ENCODE measurements at regions not wholly inside any gene's neighbourhood (a gene's known extent, or its start where the extent isn't known, plus 50 kb on each side); places are given as distances from the start of the nearest gene placed in this dataset.

DNA sequence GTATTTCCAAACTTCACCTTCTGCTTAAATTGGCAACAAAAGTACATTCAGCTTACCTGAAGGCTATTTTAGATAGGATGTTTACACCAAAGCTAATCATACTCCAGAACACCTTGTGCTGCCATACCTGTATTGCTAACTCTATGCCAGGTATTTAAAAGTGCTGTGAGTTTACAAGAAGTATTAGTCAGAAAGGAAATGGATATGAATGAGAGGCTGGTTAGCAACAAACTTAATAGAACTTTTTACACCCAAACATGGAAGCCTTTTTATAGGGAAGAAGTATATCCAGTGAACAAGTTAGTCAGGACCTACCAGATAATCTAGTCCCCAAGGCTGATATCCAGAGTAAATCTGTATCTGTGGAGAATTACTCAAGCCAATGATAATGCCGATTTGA is 131.2 kb upstream of the SPRY1 start:
- H3K36me3 Mint-ChIP-seq, result peaks cover 31% of the 10 kb centered on the region
- H3K27ac Mint-ChIP-seq, result no peak overlapping the region
- H3K4me3 Mint-ChIP-seq, result no peak overlapping the region
- no peaks in the 10 kb centered on the region for H3K4me1 Mint-ChIP-seq
- H3K9me3 Mint-ChIP-seq, result peaks cover 5% of the 10 kb centered on the region
- H3K27me3 Mint-ChIP-seq, result no peaks in the 10 kb centered on the region

DNA sequence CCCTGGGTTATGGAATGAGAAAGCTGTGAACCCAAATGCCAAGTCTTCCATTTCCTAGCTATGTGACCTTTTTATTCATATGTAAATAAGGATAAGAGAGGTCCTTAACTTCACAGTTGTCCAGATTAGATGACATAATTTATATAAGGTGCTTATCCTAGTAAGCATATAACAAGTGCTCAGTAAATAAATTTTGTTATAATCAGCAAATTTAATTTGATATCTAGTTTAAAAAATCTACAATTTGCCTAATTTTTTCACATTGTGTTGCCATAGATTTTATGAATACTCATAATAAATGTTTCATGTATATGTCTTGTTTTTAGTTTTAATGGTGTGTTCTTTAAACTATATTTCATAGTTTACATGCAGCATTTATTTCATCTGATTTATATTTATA is 130.4 kb upstream of the SPRY1 start:
- Mint-ChIP-seq H3K27ac (no peak overlapping the region), H3K27me3 (no peaks in the 10 kb centered on the region), H3K4me1 (no peaks in the 10 kb centered on the region)

DNA sequence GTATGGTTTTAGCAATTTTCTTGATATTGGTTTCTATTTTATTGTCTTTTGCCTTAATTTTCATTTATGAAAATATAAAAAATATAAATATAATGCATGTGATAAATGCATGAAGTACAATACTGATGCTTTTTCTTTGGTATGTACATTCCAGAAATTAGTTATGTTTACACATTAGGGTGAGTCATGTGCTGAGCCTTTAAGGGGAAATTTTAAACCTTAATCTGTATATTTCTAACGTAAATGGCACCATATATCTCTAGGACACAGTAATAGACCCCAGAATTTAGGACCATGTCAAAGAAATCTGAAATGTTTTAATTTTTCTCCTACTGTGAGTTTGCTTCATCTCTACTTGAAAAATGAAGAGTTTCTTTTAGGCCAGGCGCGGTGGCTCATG is 117.8 kb upstream of the SPRY1 start:
- no peak overlapping the region for H3K27ac Mint-ChIP-seq
- no peak overlapping the region for H3K4me3 Mint-ChIP-seq
- H3K36me3 Mint-ChIP-seq, result peaks cover 28% of the 10 kb centered on the region
- peaks cover 7% of the 10 kb centered on the region for H3K9me3 Mint-ChIP-seq
- no peaks in the 10 kb centered on the region for H3K4me1 Mint-ChIP-seq
- H3K27me3 Mint-ChIP-seq, result no peaks in the 10 kb centered on the region

More for the DNA sequence above, 130.4 kb upstream of the SPRY1 start:
- Mint-ChIP-seq H3K36me3 (peaks cover 26% of the 10 kb centered on the region), H3K9me3 (peaks cover 5% of the 10 kb centered on the region), H3K4me3 (no peak overlapping the region)

DNA sequence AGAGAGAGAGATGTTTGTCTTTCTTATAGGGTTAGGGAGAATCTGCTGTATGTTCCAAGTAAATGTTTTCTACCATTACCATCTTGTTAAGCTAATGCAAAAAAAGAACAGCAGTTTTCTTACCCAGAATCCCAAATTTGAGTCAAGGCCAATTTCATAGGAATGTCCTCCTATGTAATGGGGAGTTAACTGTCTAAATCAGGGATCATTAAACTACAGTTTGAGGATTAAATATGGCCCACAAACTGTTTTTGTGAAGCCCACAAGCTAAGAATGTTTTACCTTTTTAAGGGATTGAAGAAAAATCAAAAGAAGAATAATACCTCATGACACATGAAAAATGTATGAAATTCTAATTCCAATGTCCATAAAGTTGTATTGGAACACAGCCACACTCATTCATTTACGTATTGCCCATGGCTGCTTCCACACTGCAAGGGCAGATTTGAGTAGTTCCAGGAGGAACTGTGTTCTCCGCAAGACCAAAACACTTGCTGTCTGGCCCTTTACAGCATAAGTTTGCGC is 113.2 kb upstream of the SPRY1 start:
- H3K9me3 Mint-ChIP-seq, result peaks cover 16% of the 10 kb centered on the region
- no peaks in the 10 kb centered on the region for H3K27me3 Mint-ChIP-seq
- no peak overlapping the region for H3K27ac Mint-ChIP-seq
- H3K36me3 Mint-ChIP-seq, result peaks cover 40% of the 10 kb centered on the region
- H3K4me1 Mint-ChIP-seq, result no peaks in the 10 kb centered on the region
- no peak overlapping the region for H3K4me3 Mint-ChIP-seq

DNA sequence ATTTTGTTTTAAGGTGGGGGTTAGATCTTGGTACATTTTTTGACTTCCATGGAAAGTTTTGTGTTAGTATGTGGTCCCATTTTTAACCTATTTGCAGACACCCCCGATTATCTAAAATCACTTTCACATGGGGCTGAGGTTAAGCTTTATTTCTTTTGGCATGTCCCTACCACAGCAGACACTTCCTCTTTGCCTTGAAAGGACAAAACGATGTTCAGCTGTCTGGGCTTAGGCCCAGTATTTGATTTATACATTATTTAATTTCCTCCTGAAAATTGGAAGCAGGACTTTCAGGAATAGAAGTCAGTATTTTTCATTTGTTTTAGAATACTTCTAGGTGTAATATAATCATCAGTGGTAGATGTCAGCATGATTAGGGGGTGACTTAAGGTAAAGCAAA is 112.4 kb upstream of the SPRY1 start:
- peaks cover 42% of the 10 kb centered on the region for H3K36me3 Mint-ChIP-seq
- no peaks in the 10 kb centered on the region for H3K4me1 Mint-ChIP-seq
- no peaks in the 10 kb centered on the region for H3K27me3 Mint-ChIP-seq
- H3K9me3 Mint-ChIP-seq, result peaks cover 18% of the 10 kb centered on the region
- no peak overlapping the region for H3K4me3 Mint-ChIP-seq
- H3K27ac Mint-ChIP-seq, result no peak overlapping the region

DNA sequence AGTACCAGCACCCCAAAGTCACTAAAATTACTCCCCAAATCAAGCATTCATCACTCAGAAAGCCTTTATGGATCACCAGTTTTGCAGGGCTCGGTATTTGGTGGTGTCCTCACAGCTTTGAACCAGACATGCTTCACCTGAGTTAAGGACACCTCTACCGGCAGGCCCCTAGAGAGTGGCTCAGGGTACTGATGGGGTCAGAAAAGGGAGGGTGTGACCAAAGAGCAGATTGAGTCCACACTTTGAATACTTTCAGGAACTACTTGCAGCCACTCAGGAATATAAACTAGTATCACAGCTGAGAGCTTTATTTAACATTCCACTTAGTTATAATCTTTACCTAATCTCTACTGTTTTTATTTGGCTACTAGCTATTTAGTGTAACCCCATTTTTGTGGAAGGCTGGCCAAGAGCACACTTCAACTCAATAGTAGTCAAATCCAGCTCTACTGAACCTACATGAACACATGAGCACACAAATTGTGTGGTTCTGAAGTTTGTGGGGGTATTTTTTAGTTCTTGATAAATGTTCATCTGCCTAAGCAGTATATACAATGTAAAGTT is 109.6 kb upstream of the SPRY1 start:
- no peak overlapping the region for H3K27ac Mint-ChIP-seq
- peaks cover 4% of the 10 kb centered on the region for H3K4me1 Mint-ChIP-seq
- no peak overlapping the region for H3K4me3 Mint-ChIP-seq
- peaks cover 60% of the 10 kb centered on the region for H3K36me3 Mint-ChIP-seq
- H3K9me3 Mint-ChIP-seq, result peaks cover 35% of the 10 kb centered on the region
- H3K27me3 Mint-ChIP-seq, result no peaks in the 10 kb centered on the region

DNA sequence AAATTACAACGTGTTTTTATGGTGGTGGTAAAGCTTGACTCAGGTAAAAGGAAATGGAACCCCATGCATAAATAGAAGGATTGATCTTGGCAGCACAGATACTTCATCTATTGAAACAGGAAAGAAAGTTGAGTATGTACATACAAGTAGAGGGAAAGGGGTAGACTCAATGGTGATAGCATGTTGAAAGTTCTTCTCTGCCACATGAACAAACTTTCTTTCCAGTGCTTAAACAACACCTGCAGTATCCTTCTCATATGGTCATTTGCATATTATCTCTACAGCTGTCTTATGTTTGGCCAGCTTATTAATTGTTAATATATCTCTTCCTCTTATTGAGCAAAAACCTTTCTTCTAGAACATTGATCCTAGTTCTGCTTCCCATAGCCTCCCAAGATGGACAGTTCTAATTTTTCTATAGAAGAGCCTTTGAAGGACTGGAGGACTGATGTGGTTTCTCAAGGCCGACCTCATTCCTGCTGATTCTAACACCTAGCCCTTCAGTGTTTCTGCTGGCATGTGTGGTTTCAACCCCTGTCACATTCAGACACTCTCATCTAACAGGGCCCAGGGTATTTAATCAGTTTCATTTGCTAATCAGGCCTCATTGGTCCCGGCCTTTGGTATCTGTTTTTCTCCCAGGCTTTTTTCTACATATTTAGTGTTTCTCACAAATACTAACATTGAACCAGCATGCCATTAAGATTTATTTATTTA is 108.1 kb upstream of the SPRY1 start:
- Mint-ChIP-seq H3K9me3 (peaks cover 38% of the 10 kb centered on the region), H3K4me3 (no peak overlapping the region), H3K27ac (no peak overlapping the region), H3K27me3 (no peaks in the 10 kb centered on the region), H3K36me3 (peaks cover 60% of the 10 kb centered on the region), H3K4me1 (peaks cover 4% of the 10 kb centered on the region)

DNA sequence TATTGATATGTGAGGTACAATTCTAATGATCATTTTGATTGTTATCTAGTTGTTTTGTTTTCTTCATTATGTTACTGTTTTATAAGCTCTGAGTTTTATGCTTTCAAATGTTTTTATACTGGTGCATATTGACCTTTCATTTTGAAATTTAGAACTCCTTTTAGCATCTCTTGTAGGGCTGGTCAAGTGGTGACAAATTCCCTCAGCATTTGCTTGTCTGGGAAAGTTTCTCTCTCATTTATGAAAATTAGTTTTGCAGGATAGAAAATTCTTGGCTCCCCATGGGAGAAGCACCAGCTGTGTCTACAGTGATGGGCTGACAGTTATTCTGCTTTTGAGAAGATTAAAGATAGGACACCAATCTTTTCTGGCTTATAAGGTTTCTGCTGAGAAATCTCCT is 105.3 kb upstream of the SPRY1 start:
- Mint-ChIP-seq H3K4me3 (no peak overlapping the region), H3K36me3 (peaks cover 57% of the 10 kb centered on the region), H3K27ac (no peak overlapping the region), H3K4me1 (peaks cover 4% of the 10 kb centered on the region), H3K27me3 (no peaks in the 10 kb centered on the region), H3K9me3 (peaks cover 36% of the 10 kb centered on the region)

DNA sequence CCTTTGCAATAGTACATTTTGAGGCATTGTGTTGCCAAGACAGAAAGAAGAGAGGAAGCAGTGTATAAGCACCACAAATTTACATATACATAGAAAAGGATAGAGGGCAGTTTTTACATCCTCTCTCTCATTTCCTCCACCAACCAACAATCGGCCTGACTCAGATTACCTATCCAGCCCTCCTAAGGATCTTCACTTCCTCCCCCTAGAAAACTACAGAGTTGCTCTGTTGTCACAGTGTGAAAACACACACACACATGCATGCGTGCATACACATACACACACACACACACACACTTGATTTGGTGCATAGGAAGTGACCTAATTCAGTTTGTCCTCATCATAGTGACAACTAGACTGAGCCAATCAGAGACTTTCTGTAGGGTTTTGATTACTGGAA is 98.8 kb upstream of the SPRY1 start:
- Mint-ChIP-seq H3K4me3 (no peak overlapping the region), H3K27me3 (no peaks in the 10 kb centered on the region), H3K9me3 (peaks cover 5% of the 10 kb centered on the region)

DNA sequence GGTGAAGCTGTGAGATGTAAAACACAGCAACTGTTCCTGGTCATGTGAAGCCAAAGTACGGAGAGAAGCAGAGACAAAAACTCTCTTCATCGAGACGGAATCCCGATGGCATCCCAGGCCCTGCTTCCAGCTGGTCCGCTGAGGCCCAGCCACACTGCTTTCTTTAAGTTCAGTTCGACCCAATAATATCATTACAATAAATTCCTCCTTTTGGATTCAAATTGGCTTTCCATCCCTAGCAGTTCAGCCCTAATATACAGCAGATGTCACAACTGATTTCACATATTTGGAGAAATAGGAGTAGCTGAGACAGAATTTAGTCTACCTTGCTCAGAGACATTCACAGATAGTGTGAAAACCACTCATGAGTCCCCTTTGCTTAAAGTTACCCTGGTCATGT is 98.3 kb upstream of the SPRY1 start:
- Mint-ChIP-seq H3K4me3 (no peak overlapping the region), H3K4me1 (peaks cover 6% of the 10 kb centered on the region), H3K27ac (no peak overlapping the region)

More for the DNA sequence above, 98.8 kb upstream of the SPRY1 start:
- Mint-ChIP-seq H3K27ac (no peak overlapping the region), H3K4me1 (peaks cover 6% of the 10 kb centered on the region), H3K36me3 (peaks cover 21% of the 10 kb centered on the region)

DNA sequence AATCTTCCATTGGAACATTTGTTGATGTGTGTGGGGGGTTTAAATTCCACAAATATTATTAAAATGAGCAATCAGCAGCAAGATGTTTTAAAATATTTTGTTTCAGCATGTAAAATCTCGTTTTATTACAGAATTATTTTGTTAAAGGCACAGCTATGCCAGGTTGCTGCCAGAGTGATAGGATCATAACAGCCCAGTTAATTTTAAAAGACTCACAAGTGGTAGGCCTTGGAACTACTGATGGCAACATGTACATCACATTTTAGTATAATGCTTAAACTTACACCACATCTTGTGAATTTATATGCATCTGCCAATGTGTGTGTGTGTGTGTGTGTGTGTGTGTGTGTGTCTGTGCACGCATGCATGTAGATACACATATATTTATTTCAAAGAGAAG is 97.8 kb upstream of the SPRY1 start:
- Mint-ChIP-seq H3K9me3 (peaks cover 5% of the 10 kb centered on the region), H3K4me3 (no peak overlapping the region), H3K4me1 (peaks cover 6% of the 10 kb centered on the region), H3K36me3 (peaks cover 21% of the 10 kb centered on the region), H3K27ac (no peak overlapping the region), H3K27me3 (no peaks in the 10 kb centered on the region)

More for the DNA sequence above, 98.3 kb upstream of the SPRY1 start:
- peaks cover 5% of the 10 kb centered on the region for H3K9me3 Mint-ChIP-seq
- peaks cover 21% of the 10 kb centered on the region for H3K36me3 Mint-ChIP-seq
- H3K27me3 Mint-ChIP-seq, result no peaks in the 10 kb centered on the region

DNA sequence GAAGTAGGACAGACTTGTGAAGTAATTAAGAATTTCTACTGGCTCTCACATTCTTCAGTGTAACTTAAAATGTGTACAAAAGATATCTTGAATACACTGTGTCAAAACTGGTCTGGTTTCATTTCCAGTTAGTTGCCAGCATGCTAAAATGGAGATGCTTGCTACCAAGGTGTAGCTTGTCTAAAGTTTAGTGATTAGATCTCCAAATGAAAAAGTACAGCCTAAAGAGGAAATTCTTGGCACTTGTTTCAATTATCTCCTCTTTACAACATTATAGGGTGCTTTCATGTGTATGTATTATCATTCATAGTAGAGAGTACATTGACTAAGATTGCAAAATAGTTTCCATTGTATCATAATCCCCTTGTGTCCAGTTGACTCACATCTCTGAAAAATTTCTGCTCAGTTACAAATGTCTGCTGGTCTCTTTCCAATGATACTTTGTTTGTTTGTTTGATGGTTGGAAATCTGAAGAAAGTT is 97.3 kb upstream of the SPRY1 start:
- Mint-ChIP-seq H3K36me3 (peaks cover 24% of the 10 kb centered on the region), H3K4me3 (no peak overlapping the region), H3K4me1 (peaks cover 9% of the 10 kb centered on the region), H3K27ac (no peak overlapping the region), H3K9me3 (peaks cover 5% of the 10 kb centered on the region), H3K27me3 (no peaks in the 10 kb centered on the region)

DNA sequence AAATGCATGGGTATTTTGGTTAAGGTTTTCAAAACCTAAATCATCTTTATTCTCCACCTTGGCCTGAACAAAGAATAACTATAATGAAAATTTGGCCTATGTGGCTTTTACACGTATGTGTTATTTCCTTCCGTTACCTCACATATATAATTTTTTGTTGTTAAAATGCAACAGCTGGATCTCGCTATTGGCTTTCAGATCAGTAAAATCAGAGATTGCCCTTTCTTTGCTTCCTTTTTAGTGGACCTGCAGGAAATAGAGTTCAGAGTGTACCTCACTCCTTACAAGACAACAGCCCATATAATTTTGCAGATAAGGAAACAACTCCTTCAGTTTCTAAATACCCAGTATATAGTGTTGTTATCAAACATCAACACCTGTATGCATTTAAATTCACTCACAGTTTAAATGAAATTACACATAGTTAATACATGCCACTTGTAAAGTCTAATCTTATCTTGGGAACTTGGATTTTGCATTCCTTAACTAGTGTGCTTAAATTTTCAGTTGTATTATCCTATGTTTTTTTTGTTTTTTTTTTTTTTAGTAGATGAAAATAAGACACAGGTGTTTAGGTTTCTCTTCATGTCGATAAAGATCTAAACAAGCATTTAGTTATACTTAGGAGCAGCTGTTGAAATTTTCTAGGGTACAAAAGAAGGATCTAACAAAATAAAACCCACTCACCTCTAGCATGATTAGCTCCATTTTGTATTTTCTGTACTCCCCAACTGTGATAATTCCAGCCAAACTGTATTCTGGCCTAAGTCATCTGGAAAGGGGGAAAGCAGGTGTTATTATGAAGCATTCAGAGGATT is 96.2 kb upstream of the SPRY1 start:
- Mint-ChIP-seq H3K4me3 (no peak overlapping the region), H3K4me1 (peaks cover 9% of the 10 kb centered on the region), H3K27me3 (no peaks in the 10 kb centered on the region), H3K9me3 (peaks cover 5% of the 10 kb centered on the region), H3K27ac (no peak overlapping the region), H3K36me3 (peaks cover 21% of the 10 kb centered on the region)

DNA sequence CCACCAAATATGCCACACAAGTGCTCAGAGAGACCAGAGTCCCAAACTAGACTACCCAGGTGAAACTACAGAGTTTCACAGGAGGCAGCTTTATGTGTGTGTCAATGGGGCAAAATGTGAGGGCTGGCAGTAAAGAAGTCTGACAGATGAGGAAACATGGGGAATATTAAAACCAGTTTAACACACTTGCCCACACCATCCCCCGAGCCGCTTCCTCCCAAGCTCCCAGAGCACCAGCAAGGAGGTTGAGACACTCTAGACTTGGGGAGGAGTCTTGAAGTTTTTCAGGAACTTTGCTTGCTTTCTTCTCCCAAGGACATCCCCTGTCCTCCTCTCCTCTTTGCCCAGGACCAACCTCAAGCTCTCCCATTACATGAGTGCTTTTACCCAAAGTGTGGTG is 94.7 kb upstream of the SPRY1 start:
- Mint-ChIP-seq H3K36me3 (peaks cover 26% of the 10 kb centered on the region), H3K27me3 (no peaks in the 10 kb centered on the region), H3K27ac (no peak overlapping the region), H3K4me3 (no peak overlapping the region), H3K4me1 (peaks cover 9% of the 10 kb centered on the region), H3K9me3 (no peaks in the 10 kb centered on the region)

DNA sequence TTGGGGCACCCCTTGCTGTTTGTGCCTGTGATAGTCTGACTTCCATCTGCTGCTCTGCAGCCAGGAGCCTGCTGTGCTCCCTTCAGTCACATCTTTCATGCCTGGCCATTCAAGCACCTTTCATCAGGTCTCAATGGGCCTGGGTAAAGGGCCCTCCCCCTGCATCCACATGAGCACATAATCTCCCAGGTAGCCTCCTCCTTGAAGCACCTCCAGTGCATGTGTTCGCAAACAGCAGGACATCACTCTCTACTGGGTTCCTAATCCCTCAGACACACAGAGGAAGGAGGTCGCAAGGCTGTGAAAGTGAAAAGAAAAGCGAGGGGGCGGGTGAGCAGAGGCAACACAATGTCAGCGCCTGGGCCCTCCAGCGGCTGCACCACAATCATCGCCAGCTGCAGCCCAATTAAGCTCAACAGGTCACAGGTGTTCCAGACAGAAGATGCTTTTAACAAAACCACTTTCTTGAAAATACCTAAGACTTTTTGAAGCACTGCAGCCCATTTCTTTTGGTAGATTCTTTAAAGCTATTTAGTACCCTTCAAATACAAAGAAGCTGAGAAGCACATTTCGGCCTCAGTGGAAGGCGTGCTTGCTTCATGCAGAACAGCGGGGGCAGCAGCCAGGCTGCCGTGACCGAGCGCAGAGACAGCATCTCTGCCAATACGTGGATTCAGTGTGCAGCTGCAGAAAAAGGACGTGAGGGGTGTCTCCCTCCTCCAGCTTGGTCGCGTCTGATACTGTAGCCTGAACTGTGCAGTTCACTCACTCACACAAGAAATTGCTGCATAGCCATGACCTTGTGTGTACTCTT is 92.2 kb upstream of the SPRY1 start:
- Mint-ChIP-seq H3K27ac (no peak overlapping the region), H3K27me3 (no peaks in the 10 kb centered on the region)

More for the DNA sequence above, 92.2 kb upstream of the SPRY1 start:
- peaks cover 9% of the 10 kb centered on the region for H3K4me1 Mint-ChIP-seq
- peaks cover 32% of the 10 kb centered on the region for H3K36me3 Mint-ChIP-seq
- no peaks in the 10 kb centered on the region for H3K9me3 Mint-ChIP-seq
- no peak overlapping the region for H3K4me3 Mint-ChIP-seq

Data from activated naive CD4-positive, alpha-beta T cell treated with anti-CD3 and anti-CD28 coated beads, Interleukin-2, amount 50 U/mL, for 24 hours (primary cell).